ENCODE measurements at regions not wholly inside any gene's neighbourhood (a gene's known extent, or its start where the extent isn't known, plus 50 kb on each side); places are given as distances from the start of the nearest gene placed in this dataset.

DNA sequence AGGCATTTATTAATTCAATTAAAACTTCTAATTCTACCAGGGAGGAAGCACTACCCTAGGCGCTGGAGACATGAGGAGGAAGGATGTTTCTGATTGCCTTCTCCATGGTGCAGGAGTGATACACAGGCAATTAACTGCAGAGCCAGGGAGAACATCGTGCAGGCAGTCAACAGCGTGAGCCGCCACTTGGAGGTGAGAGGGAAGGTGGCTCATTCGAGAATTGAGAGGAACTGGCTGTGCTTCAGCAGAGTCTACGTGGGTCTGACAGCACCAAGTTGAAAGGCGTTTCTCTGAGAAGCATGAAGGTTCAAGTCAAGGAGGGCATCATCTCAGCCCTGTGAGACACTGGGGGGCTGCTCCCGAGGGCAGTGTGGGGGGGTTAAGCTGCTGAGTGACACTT, 388.7 kb upstream of the MYT1L start:
- TF ChIP-seq CTCF (IDR thresholded peaks at IDR 0.05) (no peak), POLR2A (IDR thresholded peaks at IDR 0.05) (no peak)

Measured in thyroid gland (tissue), 4 donors.